GM10266 (cell line): ENCODE measurements at regions not wholly inside any gene's neighbourhood (a gene's known extent, or its start where the extent isn't known, plus 50 kb on each side); places are given as distances from the start of the nearest gene placed in this dataset.
"Not testable (repeated sequence)": the region's sequence is repeated elsewhere in the genome, so short reads cannot be mapped to it uniquely, and the experiment has no call there.

Source experiments
- DNase-seq: peaks from one replicate; pipeline ENCODE4 v3.0.0; 2012; ENCODE audit errors: extremely low spot score
- CTCF ChIP-seq: IDR thresholded peaks from 2 replicates; pipeline ENCODE4 v1.5.1; 2012; ENCODE audit warnings: mild to moderate bottlenecking, low read depth; ENCODE audit not compliant: control insufficient read depth, insufficient read depth; ENCODE audit errors: missing control alignments

- no peak for DNase-seq
- no peak for TF ChIP-seq CTCF
These were observed 623.8 kb downstream of the HTR1B start for GRCh38 chr6:76839505-76839904.

GRCh38 chr6:76837564-76837963, 625.7 kb downstream of the HTR1B start:
- DNase-seq = no peak
- TF ChIP-seq CTCF = no peak

- TF ChIP-seq CTCF = no peak
- DNase-seq = no peak
These were observed 627.6 kb downstream of the HTR1B start for GRCh38 chr6:76835695-76836094.

GRCh38 chr6:76835293-76835692, 628.0 kb downstream of the HTR1B start:
- no peak for DNase-seq
- TF ChIP-seq CTCF = no peak

GRCh38 chr6:76834399-76834798, 628.9 kb downstream of the HTR1B start:
- no peak for TF ChIP-seq CTCF

GRCh38 chr6:76831299-76831698, 632.0 kb downstream of the HTR1B start:
- DNase-seq = no peak
- no peak for TF ChIP-seq CTCF

More at GRCh38 chr6:76834399-76834798, 628.9 kb downstream of the HTR1B start:
- no peak for DNase-seq

- not testable (repeated sequence) for DNase-seq
These were observed 639.7 kb downstream of the HTR1B start for GRCh38 chr6:76823578-76823977.

GRCh38 chr6:76818451-76818850, 644.8 kb downstream of the HTR1B start:
- no peak for DNase-seq
- TF ChIP-seq CTCF = no peak
